Lung (tissue), 11 donors: ENCODE measurements at regions not wholly inside any gene's neighbourhood (a gene's known extent, or its start where the extent isn't known, plus 50 kb on each side); places are given as distances from the start of the nearest gene placed in this dataset.

Source experiments
- ATAC-seq: fragments of 200-7000 bp; cut with Tn5 transposase; one replicate; pipeline ENCODE4 v1.9.1; 2020; ENCODE audit warnings: moderate number of reproducible peaks; ENCODE audit not compliant: insufficient read depth, low FRiP score
- DNase-seq, 3 donors: peaks; one replicate each; pipeline ENCODE4 v3.0.0-alpha.2; 2013 to 2017
- H3K27ac ChIP-seq, 2 donors: one replicate each; pipeline ENCODE4 v1.5.1; 2013; ENCODE audit warnings: mild to moderate bottlenecking in 2 of 2, moderate library complexity in 2 of 2, control low read depth in 1 of 2, inconsistent platforms in 1 of 2, low read depth in 1 of 2, low read length in 1 of 2
- H3K27me3 ChIP-seq, 3 donors: one replicate each; pipeline ENCODE4 v1.5.1; 2013; ENCODE audit warnings: low read length in 2 of 3; ENCODE audit not compliant: control insufficient read depth in 3 of 3, insufficient read depth in 3 of 3
- H3K36me3 ChIP-seq, 4 donors: one replicate each; pipeline ENCODE4 v1.5.1; 2013; ENCODE audit warnings: low read length in 4 of 4, mild to moderate bottlenecking in 1 of 4, moderate library complexity in 1 of 4; ENCODE audit not compliant: control insufficient read depth in 4 of 4, insufficient read depth in 4 of 4
- H3K4me1 ChIP-seq, 5 donors: one replicate each; pipeline ENCODE4 v1.5.1; 2013; ENCODE audit warnings: low read length in 5 of 5, mild to moderate bottlenecking in 2 of 5, moderate library complexity in 1 of 5; ENCODE audit not compliant: control insufficient read depth in 5 of 5, insufficient read depth in 5 of 5
- H3K4me3 ChIP-seq: one replicate; pipeline ENCODE4 v1.5.1; 2013; ENCODE audit warnings: mild to moderate bottlenecking, control low read depth, moderate library complexity
- H3K9ac ChIP-seq, 2 donors: one replicate each; pipeline ENCODE4 v1.5.1; 2013; ENCODE audit warnings: low read length in 2 of 2, control low read depth in 1 of 2; ENCODE audit not compliant: insufficient read depth in 1 of 2
- H3K9me3 ChIP-seq, 4 donors: one replicate each; pipeline ENCODE4 v1.5.1; 2013; ENCODE audit warnings: low read length in 3 of 4, mild to moderate bottlenecking in 1 of 4, moderate library complexity in 1 of 4; ENCODE audit not compliant: control insufficient read depth in 4 of 4, insufficient read depth in 3 of 4
- CTCF ChIP-seq: IDR thresholded peaks from 2 replicates; pipeline ENCODE4 v1.5.1; 2012; ENCODE audit warnings: mild to moderate bottlenecking; ENCODE audit errors: control extremely low read depth, extremely low read depth
- WGBS, 2 donors: extraction: QIAGEN DNeasy Blood & Tissue Kit; methylation state at CpG; one replicate each; pipeline ENCODE4 v1.1.7; 2013; 5-methylcytosine and 5-hydroxymethylcytosine counted together
- donor health status: control.
- donor health status: control.
- donor health status: Bipolar disorder and iron deficiency.
- donor health status: healthy.
- donor health status: DM: yes; HTN: yes; CAD: no.

GRCh38 chr19:30908262-30908771, 440.9 kb downstream of the TSHZ3 start:
- no peaks in the 10 kb centered on the region for H3K27me3 ChIP-seq
- ATAC-seq: no peak
- no peak for DNase-seq
- WGBS, 2 donors: 81 to 90% methylated on average over 4 of the region's 4 CpGs
- no peak for TF ChIP-seq CTCF
- no peak overlapping the region for H3K4me3 ChIP-seq
- no peak overlapping the region for H3K9ac ChIP-seq
- no peak overlapping the region for H3K27ac ChIP-seq
- H3K36me3 ChIP-seq: no peaks in the 10 kb centered on the region
- peaks cover 0 to 5% (median 0%) of the 10 kb centered on the region in 4 donors for H3K9me3 ChIP-seq
- H3K4me1 ChIP-seq: no peaks in the 10 kb centered on the region

GRCh38 chr19:30906871-30907270, 442.4 kb downstream of the TSHZ3 start:
- Histone ChIP-seq H3K36me3 (no peaks in the 10 kb centered on the region), H3K4me3 (no peak overlapping the region), H3K9me3 (peaks cover 0 to 5% (median 0%) of the 10 kb centered on the region in 4 donors), H3K4me1 (no peaks in the 10 kb centered on the region), H3K9ac (no peak overlapping the region), H3K27ac (no peak overlapping the region), H3K27me3 (no peaks in the 10 kb centered on the region)
- TF ChIP-seq CTCF: no peak
- DNase-seq: no peak
- 94 to 95% methylated on average over 8 of the region's 8 CpGs for WGBS, 2 donors
- ATAC-seq: no peak

GRCh38 chr19:30900051-30900450, 449.2 kb downstream of the TSHZ3 start:
- no peak for ATAC-seq
- Histone ChIP-seq H3K27me3 (no peaks in the 10 kb centered on the region), H3K9me3 (no peaks in the 10 kb centered on the region), H3K4me1 (peaks cover 0 to 11% (median 2%) of the 10 kb centered on the region in 5 donors), H3K27ac (no peak overlapping the region), H3K36me3 (no peaks in the 10 kb centered on the region), H3K9ac (no peak overlapping the region), H3K4me3 (no peak overlapping the region)
- 84 to 91% methylated on average over 3 of the region's 3 CpGs for WGBS, 2 donors
- no peak for DNase-seq
- TF ChIP-seq CTCF: no peak
